ENCODE measurements at regions not wholly inside any gene's neighbourhood (a gene's known extent, or its start where the extent isn't known, plus 50 kb on each side); places are given as distances from the start of the nearest gene placed in this dataset.

DNA sequence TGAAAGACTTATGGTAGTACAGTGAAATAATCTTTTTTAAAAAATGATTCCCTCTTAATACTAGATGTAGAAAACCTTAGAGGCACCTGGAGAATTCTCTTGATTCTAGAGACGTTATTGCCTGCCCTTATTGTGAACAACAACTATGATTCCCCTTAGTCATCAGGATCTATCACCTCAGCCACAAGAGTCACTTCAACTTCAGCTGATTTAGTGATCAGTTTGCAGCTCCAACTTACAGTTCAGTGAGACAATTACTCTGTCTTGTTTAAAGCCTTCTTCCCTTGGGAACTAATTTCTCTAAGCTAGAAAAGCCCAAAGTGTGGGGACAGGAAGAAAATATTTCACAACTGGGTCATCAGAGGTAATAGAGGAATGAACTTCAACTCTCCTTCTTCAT, 254.3 kb upstream of the SLITRK1 start:
- H3K4me3 ChIP-seq (ENCODE audit: insufficient read depth, low read depth, low read length): no peak overlapping the region
- Mint-ChIP-seq H3K36me3 (ENCODE audit: low read depth, unreplicated experiment) (no peaks in the 10 kb centered on the region), H3K4me1 (ENCODE audit: low read depth, unreplicated experiment) (peaks cover 11% of the 10 kb centered on the region), H3K9me3 (ENCODE audit: unreplicated experiment) (no peaks in the 10 kb centered on the region), H3K27ac (ENCODE audit: unreplicated experiment) (peak overlapping the region; percentile 73), H3K4me3 (ENCODE audit: unreplicated experiment) (no peak overlapping the region), H3K27me3 (ENCODE audit: low read depth, unreplicated experiment) (no peaks in the 10 kb centered on the region)
- no peak overlapping the region for H3K27ac ChIP-seq (ENCODE audit: low read depth, low read length)
- H3K79me2 ChIP-seq (ENCODE audit: insufficient read depth, low read length): no peaks in the 10 kb centered on the region
- H3K27me3 ChIP-seq (ENCODE audit: insufficient read depth, low read length): no peaks in the 10 kb centered on the region
- no peak overlapping the region for H2AFZ ChIP-seq (ENCODE audit: low read depth, low read length)
- DNase-seq (ENCODE audit: low read depth) (no peak), FAIRE-seq (no peak)
- no peak overlapping the region for H3K4me2 ChIP-seq (ENCODE audit: low read length)
- H3K4me1 ChIP-seq (ENCODE audit: insufficient read depth, low read length): no peaks in the 10 kb centered on the region
- TF ChIP-seq EZH2 (IDR thresholded peaks at IDR 0.05; ENCODE audit: insufficient read depth, low read length): no peak
- TF ChIP-seq, protein P1, sequence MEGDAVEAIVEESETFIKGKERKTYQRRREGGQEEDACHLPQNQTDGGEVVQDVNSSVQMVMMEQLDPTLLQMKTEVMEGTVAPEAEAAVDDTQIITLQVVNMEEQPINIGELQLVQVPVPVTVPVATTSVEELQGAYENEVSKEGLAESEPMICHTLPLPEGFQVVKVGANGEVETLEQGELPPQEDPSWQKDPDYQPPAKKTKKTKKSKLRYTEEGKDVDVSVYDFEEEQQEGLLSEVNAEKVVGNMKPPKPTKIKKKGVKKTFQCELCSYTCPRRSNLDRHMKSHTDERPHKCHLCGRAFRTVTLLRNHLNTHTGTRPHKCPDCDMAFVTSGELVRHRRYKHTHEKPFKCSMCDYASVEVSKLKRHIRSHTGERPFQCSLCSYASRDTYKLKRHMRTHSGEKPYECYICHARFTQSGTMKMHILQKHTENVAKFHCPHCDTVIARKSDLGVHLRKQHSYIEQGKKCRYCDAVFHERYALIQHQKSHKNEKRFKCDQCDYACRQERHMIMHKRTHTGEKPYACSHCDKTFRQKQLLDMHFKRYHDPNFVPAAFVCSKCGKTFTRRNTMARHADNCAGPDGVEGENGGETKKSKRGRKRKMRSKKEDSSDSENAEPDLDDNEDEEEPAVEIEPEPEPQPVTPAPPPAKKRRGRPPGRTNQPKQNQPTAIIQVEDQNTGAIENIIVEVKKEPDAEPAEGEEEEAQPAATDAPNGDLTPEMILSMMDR (IDR thresholded peaks at IDR 0.05; ENCODE audit: insufficient read depth, low read depth, low read length): no peak
- H4K20me1 ChIP-seq (ENCODE audit: insufficient read depth, low read length): no peaks in the 10 kb centered on the region
- no peak overlapping the region for H3K9ac ChIP-seq (ENCODE audit: low read length)
- H3K9me3 ChIP-seq (ENCODE audit: insufficient read depth, low read depth, low read length): no peaks in the 10 kb centered on the region
- H3K36me3 ChIP-seq (ENCODE audit: insufficient read depth, low read length): no peaks in the 10 kb centered on the region

DNA sequence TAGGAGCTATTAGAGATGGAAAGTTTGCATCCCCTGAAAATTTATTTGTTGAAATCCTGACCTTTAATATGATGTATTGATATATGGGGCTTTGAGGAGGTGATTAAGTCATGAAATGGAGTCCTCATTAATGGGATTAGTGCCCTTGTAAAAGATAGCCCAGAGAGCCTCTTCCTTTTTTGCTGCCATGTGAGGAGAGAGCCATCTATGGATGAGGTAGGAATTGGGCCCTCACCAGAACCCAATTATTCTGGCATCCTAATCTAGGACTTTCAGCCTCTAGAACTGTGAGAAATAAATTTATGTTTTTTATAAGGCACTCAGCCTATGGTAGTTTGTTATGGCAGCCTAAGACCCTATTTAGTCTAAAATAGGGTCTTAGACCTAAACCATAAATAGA, 250.2 kb upstream of the SLITRK1 start:
- Mint-ChIP-seq H3K36me3 (ENCODE audit: low read depth, unreplicated experiment) (no peaks in the 10 kb centered on the region), H3K4me1 (ENCODE audit: low read depth, unreplicated experiment) (peaks cover 16% of the 10 kb centered on the region)

DNA sequence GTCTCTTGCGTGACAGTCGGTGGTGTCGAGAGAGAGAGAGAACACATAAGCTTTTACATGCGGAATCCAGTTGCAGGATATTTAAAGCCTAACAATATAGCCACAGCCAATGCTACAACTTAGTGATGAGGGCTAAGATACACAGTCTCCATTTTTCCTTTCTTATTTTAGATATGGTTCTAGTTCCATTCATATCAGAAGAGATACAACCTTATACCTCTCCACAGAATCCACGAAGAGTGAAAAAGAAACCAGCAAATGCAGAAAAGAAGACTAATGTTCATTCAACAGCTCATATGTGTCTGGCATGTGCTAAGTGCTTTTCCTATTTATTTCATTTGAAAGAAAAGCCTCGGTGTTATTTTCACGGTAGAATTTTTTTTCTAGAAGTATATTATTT, 249.0 kb upstream of the SLITRK1 start:
- Mint-ChIP-seq H3K4me1 (ENCODE audit: low read depth, unreplicated experiment) (peaks cover 5% of the 10 kb centered on the region), H3K27ac (ENCODE audit: unreplicated experiment) (no peak overlapping the region), H3K9me3 (ENCODE audit: unreplicated experiment) (no peaks in the 10 kb centered on the region), H3K4me3 (ENCODE audit: unreplicated experiment) (no peak overlapping the region), H3K36me3 (ENCODE audit: low read depth, unreplicated experiment) (no peaks in the 10 kb centered on the region), H3K27me3 (ENCODE audit: low read depth, unreplicated experiment) (no peaks in the 10 kb centered on the region)
- Histone ChIP-seq H3K4me1 (ENCODE audit: insufficient read depth, low read length) (no peaks in the 10 kb centered on the region), H4K20me1 (ENCODE audit: insufficient read depth, low read length) (no peaks in the 10 kb centered on the region), H3K27ac (ENCODE audit: low read depth, low read length) (no peak overlapping the region), H3K9ac (ENCODE audit: low read length) (no peak overlapping the region), H3K4me3 (ENCODE audit: insufficient read depth, low read depth, low read length) (no peak overlapping the region), H3K79me2 (ENCODE audit: insufficient read depth, low read length) (no peaks in the 10 kb centered on the region), H3K4me2 (ENCODE audit: low read length) (no peak overlapping the region), H3K27me3 (ENCODE audit: insufficient read depth, low read length) (no peaks in the 10 kb centered on the region), H3K36me3 (ENCODE audit: insufficient read depth, low read length) (no peaks in the 10 kb centered on the region), H2AFZ (ENCODE audit: low read depth, low read length) (no peak overlapping the region), H3K9me3 (ENCODE audit: insufficient read depth, low read depth, low read length) (peaks cover 3% of the 10 kb centered on the region)
- no peak for FAIRE-seq
- TF ChIP-seq, protein P1 (IDR thresholded peaks at IDR 0.05; ENCODE audit: insufficient read depth, low read depth, low read length): no peak
- no peak for TF ChIP-seq EZH2 (IDR thresholded peaks at IDR 0.05; ENCODE audit: insufficient read depth, low read length)
- DNase-seq (ENCODE audit: low read depth): no peak

More for the DNA sequence above, 250.2 kb upstream of the SLITRK1 start:
- Histone ChIP-seq H3K4me3 (ENCODE audit: insufficient read depth, low read depth, low read length) (no peak overlapping the region), H3K36me3 (ENCODE audit: insufficient read depth, low read length) (no peaks in the 10 kb centered on the region), H3K4me1 (ENCODE audit: insufficient read depth, low read length) (no peaks in the 10 kb centered on the region), H3K4me2 (ENCODE audit: low read length) (no peak overlapping the region), H3K27me3 (ENCODE audit: insufficient read depth, low read length) (no peaks in the 10 kb centered on the region), H3K79me2 (ENCODE audit: insufficient read depth, low read length) (no peaks in the 10 kb centered on the region), H3K9ac (ENCODE audit: low read length) (no peak overlapping the region), H2AFZ (ENCODE audit: low read depth, low read length) (no peak overlapping the region), H4K20me1 (ENCODE audit: insufficient read depth, low read length) (no peaks in the 10 kb centered on the region), H3K27ac (ENCODE audit: low read depth, low read length) (no peak overlapping the region), H3K9me3 (ENCODE audit: insufficient read depth, low read depth, low read length) (no peaks in the 10 kb centered on the region)
- no peak for TF ChIP-seq EZH2 (IDR thresholded peaks at IDR 0.05; ENCODE audit: insufficient read depth, low read length)
- TF ChIP-seq, protein P1 (IDR thresholded peaks at IDR 0.05; ENCODE audit: insufficient read depth, low read depth, low read length): no peak
- FAIRE-seq (no peak), DNase-seq (ENCODE audit: low read depth) (no peak)
- H3K4me3 Mint-ChIP-seq (ENCODE audit: unreplicated experiment): no peak overlapping the region
- no peak overlapping the region for H3K27ac Mint-ChIP-seq (ENCODE audit: unreplicated experiment)
- H3K9me3 Mint-ChIP-seq (ENCODE audit: unreplicated experiment): no peaks in the 10 kb centered on the region
- H3K27me3 Mint-ChIP-seq (ENCODE audit: low read depth, unreplicated experiment): no peaks in the 10 kb centered on the region

All from astrocyte (in vitro differentiated cells and primary cell).